ENCODE measurements at regions not wholly inside any gene's neighbourhood (a gene's known extent, or its start where the extent isn't known, plus 50 kb on each side); places are given as distances from the start of the nearest gene placed in this dataset.

DNA sequence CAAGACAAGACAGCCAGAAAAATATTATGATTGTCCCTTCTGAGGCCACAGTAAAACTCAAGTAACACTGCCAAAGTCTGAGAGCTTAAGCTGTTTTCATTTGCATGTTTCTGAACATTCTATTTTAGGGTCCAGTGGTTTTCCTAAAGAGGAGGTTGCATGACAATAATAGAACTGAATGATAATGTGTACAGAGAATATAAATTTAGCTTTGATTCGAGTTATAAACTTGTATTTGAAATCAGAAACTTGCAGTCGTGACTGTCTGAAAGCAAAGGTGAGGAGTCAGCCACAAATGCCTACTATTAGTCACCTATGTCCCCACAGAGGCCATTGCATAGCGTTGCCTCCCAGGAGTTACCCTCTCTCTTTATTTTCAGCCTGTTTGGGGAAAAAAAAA is 363.1 kb upstream of the ADGRL2 start:
- no peak for DNase-seq (ENCODE audit: low spot score)

DNA sequence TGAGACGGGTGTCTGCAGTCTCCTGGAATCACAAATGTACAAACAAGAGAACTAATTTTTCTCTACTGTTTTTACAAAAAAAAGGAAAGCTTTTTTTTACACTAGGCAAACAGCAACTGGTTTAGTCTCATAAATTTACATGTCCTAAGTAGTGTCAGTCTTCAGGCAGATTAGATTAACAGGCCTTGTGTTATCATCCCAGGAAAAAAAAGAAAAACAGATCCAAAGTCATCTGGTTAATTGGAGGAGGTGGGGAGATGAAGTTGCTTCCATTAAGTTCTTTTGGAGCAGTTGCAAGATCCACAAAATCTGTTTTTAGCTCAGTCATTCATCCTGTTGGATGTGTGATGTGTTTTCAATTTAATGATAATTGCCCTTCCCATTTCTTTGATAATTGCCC is 363.5 kb upstream of the ADGRL2 start:
- peak; percentile 35 for DNase-seq (ENCODE audit: low spot score)

GRCh38 chr1:81435175-81435574 is 365.6 kb upstream of the ADGRL2 start:
- DNase-seq (ENCODE audit: low spot score), result no peak

DNA sequence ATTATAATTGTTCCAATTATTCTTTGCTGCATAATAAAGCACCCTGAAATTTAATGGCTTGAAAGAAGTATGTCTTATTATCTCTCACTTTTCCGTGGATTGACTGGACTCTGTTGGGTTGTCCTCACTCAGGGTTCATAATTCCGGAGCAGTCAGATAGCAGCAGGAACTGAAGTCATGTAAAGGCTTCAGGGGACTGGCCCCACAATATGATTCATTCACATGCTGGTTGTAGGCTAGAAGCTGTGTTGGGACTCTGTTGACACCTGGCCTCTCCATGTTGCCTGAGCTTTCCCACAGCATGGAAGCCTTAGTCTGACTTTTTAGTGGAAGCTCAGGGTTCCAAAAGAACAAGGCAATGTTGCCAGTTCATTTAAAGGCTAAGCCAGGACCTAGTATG is 367.1 kb upstream of the ADGRL2 start:
- no peak for DNase-seq (ENCODE audit: low spot score)

DNA sequence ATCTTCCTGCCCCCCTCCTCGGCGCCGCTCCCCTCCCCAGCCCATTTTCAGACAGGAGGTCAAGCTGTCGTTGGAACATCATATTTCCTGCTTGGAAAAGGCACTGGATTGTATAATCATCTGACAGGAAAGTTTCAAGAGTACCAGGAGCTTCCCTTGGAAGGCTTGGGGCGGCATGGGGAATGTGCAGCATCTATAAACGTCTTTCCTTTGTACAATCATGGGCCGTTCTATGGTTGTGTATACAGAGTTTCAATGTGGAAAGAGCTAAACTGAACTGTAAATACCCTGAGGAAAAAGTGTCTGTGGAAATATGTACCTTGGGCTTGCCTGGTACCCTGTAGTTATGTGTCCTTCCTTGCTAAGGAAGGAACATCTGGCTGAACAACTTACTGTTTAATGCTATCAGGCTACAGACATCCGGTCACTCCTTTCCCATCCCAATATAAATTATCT is 368.1 kb upstream of the ADGRL2 start:
- DNase-seq (ENCODE audit: low spot score), result no peak

DNA sequence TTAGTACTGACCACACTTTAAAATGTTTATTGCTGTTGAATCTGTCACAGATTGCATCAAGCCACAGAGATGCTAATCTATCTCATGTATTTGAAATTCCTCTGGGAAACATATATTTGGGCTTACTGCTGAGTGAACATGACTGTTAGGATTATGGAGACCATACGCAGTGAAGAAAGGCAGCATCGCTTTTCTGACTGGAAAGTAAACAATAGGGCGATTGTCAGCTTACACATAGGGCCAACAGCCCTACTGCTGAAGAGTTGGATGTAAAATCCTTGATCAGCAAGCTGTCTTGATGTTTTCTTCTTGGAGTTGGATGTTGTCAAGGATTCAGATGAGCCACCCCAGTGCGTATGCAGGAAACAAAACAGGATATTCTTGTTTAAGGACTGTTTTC is 368.7 kb upstream of the ADGRL2 start:
- DNase-seq (ENCODE audit: low spot score), result no peak

DNA sequence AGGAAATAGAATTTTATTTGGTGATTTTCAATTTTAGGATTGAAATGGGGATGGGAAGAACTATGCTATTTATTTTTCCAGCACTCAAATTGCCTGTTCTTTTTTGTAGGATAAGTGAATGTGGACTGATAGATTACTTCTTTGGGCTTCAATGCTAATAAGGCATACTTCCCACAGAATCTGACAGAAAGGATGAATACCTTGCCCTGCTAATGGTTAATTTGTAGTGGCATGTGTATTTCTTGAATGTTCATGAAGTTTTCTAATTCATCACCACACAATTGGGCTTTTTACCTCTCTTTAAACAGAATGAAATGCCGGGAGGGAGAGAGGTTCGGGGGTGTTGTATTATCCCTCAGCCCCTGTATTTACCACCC is 369.1 kb upstream of the ADGRL2 start:
- DNase-seq (ENCODE audit: low spot score), result no peak

DNA sequence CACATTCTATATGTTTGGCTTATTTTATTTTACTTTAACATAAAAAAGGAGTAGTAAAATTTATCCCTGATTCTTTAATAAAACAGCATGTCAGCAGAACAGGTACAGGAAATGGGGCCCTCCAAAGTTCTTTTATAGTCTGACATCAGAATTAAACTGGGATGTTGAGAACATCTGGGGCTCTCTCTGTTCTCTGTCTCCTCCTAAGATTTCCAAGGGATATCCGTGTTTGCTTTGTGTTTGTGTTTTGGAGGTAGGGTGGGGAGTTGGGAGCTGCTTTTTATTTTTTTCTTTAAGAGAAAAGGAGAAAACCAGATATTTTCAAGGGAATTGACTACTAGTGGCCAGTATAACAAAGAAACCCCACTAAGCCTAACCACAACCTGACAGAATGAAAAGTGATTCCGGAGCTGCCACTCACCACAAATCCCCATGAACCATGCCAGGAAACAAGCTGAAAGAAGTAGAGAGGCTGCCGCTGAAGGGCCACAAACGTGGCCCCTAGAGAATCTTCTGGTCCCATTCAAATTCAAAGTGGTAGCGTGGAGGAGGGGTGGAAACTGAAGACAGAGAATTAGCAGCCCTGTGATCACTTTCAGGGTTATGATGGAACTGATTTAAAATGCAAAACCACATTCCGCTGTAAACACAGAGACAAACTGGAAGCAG is 369.6 kb upstream of the ADGRL2 start:
- DNase-seq (ENCODE audit: low spot score), result no peak

- no peak for DNase-seq (ENCODE audit: low spot score)
Observed at GRCh38 chr1:81430236-81430938, 370.3 kb upstream of the ADGRL2 start.

- no peak for DNase-seq (ENCODE audit: low spot score)
Observed at GRCh38 chr1:81428998-81429397, 371.7 kb upstream of the ADGRL2 start.

DNA sequence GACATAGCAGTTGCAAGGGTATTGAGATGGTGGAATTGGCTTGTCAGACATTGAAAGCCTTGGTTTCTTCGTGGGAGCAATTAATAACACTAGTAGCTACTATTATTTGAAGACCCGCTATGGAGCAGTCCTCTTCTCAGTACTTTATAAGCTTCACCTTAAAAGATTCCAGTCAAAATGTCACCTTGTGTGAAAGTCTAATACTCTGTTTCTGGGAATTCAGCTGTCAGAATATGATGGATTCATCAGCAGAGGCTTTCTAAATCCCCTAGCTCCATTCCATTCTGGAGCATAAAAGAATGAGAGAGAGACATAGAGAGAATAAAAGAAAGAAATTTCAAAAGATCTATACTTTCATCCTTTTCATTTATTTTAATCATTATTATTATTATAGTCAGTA is 375.9 kb upstream of the ADGRL2 start:
- no peak for DNase-seq (ENCODE audit: low spot score)

GRCh38 chr1:81424061-81424460 is 376.7 kb upstream of the ADGRL2 start:
- peak; percentile 71 for DNase-seq (ENCODE audit: low spot score)

DNA sequence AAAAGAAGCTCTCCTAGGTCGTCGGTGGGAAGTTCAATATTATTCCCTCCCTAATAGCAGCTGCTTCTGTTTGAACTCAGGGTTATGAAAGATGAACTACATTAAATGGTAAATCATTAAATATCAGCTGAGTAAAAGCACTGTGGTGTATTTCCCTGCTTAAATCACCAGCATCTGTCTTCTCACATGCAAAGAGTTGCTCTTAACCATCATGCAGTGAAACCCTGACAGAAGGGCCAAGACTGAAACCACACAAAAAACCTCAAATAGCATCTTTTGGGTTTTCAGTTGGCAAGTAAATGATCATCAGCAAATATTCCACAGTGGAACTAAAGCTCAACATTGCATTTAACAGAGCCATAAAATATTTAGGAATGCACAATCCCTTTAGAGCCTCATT is 380.0 kb upstream of the ADGRL2 start:
- DNase-seq (ENCODE audit: low spot score), result no peak

GRCh38 chr1:81414488-81415015 is 386.2 kb upstream of the ADGRL2 start:
- no peak for DNase-seq (ENCODE audit: low spot score)

DNA sequence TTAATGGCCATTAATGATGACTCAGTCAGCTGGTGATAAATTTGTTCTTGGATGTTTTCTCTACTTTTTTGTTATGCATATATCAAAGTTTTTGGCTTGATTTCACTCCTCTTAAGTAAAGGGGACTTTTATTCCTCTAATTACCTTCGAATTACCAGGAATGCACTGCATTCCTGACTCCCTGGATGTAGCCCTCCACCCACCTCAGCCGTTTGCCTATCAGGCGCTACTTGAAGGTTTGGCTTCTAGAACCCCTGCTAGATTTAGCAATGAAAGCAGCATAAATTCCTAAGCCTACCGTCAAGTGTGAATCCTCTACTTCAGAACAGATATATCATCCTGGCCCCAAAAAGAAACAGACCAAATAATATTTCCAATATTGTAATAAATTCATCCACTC is 387.8 kb upstream of the ADGRL2 start:
- DNase-seq (ENCODE audit: low spot score), result no peak

DNA sequence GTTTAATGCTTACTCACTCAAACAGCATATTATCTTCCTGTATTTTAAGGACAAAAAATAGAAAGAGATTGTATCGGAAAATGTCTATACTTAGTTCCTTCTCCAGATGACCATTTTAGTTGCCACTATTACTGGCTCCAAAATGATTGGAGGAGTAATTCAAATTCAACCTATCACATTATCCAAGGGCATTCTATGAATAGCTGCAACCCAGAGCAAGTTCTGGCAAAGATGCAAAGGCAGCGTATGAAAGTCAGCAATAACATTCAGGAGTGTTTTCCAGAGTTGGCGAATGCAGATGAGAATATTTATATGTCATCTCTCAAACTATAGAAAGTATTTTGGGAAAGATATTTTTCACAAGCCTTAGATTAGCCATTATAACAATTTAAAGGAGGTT is 389.8 kb upstream of the ADGRL2 start:
- no peak for DNase-seq (ENCODE audit: low spot score)

GRCh38 chr1:81410351-81410750 is 390.4 kb upstream of the ADGRL2 start:
- DNase-seq (ENCODE audit: low spot score), result peak; percentile 17

- DNase-seq (ENCODE audit: low spot score), result no peak
Observed at GRCh38 chr1:81409780-81410274, 390.9 kb upstream of the ADGRL2 start.

DNA sequence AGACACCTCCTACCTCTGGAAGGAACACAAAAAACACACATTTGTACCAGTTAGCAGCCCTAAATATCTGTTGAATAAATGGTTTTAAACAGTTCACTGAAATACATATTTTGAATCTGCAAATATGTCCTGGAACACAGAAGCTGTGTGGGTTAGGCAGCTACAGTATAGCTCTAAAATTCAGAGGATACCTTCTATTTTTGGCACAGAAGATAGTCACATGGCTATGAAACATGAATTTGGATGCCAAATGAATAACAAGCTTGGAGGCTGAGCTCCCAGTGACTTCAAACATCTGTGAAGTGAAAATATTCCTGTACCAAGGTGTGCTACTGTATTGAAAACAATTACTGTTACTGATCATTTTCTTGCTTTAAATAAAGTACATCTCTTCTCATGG is 391.5 kb upstream of the ADGRL2 start:
- no peak for DNase-seq (ENCODE audit: low spot score)

- no peak for DNase-seq (ENCODE audit: low spot score)
Observed at GRCh38 chr1:81408419-81408818, 392.3 kb upstream of the ADGRL2 start.

DNA sequence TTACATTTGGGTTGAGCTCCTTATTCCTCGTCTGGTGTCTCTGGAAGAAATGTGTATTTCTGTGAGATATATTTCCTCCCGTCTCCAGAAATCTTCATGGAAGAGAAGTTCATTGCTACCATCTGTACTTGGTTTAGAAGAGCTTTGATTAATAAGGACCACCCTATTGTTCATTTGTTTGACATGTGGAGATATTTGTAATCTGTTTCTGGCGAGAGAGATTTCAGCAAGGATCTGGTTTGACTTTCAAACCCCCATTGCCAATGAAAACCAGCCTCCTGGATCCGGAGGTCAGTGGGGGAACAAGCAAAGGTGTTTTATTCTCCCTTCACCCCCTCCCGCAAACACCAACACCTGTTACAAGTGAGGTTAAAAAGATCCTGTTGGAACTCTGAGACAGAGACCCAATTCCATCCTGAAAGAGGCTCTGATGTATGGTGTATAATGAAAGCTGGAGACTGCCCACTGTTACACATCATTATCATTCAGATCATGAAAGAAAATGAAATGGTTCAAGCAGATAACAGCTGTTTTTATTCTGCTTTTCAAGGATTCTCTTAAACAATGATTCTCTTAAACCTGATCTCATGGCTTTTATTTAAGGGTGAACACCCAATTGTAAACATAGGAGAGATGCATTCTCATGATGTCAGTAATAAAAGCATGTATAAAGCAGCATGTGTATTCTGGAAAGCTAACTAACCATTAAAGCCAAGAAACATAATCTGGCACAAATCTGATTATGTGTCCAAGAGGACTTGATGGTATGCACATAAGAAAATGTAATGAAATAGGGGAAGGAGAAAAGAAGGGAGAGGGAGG is 393.5 kb upstream of the ADGRL2 start:
- DNase-seq (ENCODE audit: low spot score), result peak; percentile 13

DNA sequence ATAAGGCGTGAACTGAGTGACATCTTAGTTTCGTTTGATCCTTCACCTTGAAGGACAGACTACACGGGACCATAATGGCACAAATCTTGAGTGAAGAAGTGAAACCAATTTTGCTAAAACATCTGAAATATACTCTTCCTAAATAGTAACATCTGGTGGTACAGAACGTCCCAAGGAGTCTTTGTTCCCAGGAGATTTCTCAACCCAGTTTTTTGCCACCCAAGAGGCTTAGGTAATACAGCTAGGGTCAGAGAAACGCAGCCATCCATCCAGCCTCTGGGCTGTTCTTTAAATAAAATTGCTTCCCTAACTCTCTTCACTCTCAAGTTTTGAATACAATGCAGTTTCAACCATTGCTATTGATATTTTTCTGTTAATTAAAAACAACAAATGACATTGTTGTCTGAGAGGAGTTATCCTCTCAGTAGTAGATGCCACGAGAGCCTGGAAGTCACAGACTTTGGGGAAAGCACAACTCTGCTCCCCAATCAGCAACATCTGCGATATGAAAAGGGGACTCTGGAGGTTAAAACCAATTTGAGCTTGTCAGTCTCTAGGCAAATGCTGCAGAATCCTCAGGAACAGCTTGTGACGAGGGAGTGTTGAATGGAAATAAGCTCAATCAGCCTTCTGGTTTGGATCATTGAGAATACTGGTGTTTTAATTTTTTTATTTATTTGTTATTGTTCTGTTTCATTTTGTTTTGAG is 394.3 kb upstream of the ADGRL2 start:
- no peak for DNase-seq (ENCODE audit: low spot score)

Measured in SK-N-DZ (cell line).